GM23338 (cell line): ENCODE measurements at regions not wholly inside any gene's neighbourhood (a gene's known extent, or its start where the extent isn't known, plus 50 kb on each side); places are given as distances from the start of the nearest gene placed in this dataset.

Source experiments
- ATAC-seq: fragments of 200-7000 bp; cut with Tn5 transposase; 3 replicates; pipeline ENCODE4 v1.9.1; 2020
- DNase-seq: peaks from one replicate; pipeline ENCODE4 v3.0.0-alpha.2; 2015; ENCODE audit warnings: low spot score
- H2AFZ ChIP-seq: fragments of 200-600 bp; sonication (generic); 2 replicates; pipeline ENCODE4 v1.8.0; 2016; ENCODE audit warnings: antibody characterized with exemption, mild to moderate bottlenecking, moderate library complexity
- H3F3A ChIP-seq: fragments of 200-600 bp; sonication (generic); replicated peaks from 2 replicates; pipeline ENCODE4 v1.8.0; 2017; ENCODE audit warnings: antibody characterized with exemption, mixed run types, low read depth
- H3K27ac ChIP-seq: fragments of 200-600 bp; sonication (generic); 2 replicates; pipeline ENCODE4 v1.6.1; 2016; ENCODE audit warnings: low read depth
- H3K27me3 ChIP-seq: fragments of 200-600 bp; sonication (generic); 2 replicates; pipeline ENCODE4 v1.8.0; 2016; ENCODE audit warnings: mild to moderate bottlenecking, mixed run types, moderate library complexity; ENCODE audit not compliant: insufficient read depth
- H3K36me3 ChIP-seq: fragments of 200-600 bp; sonication (generic); 2 replicates; pipeline ENCODE4 v1.8.0; 2016; ENCODE audit warnings: mild to moderate bottlenecking; ENCODE audit not compliant: insufficient read depth
- H3K4me1 ChIP-seq: fragments of 200-600 bp; sonication (generic); 2 replicates; pipeline ENCODE4 v1.8.0; 2016; ENCODE audit warnings: mild to moderate bottlenecking, moderate library complexity; ENCODE audit not compliant: insufficient read depth
- H3K4me2 ChIP-seq: fragments of 200-600 bp; sonication (generic); 2 replicates; pipeline ENCODE4 v1.7.1; 2017; ENCODE audit warnings: mixed run types
- H3K4me3 ChIP-seq: fragments of 200-600 bp; sonication (generic); 2 replicates; pipeline ENCODE4 v1.6.1; 2016; ENCODE audit warnings: mixed run types
- H3K79me2 ChIP-seq: fragments of 200-600 bp; sonication (generic); replicated peaks from 2 replicates; pipeline ENCODE4 v1.8.0; 2017; ENCODE audit warnings: mild to moderate bottlenecking; ENCODE audit not compliant: insufficient read depth
- H3K9me2 ChIP-seq: fragments of 200-600 bp; sonication (generic); 2 replicates; pipeline ENCODE4 v1.8.0; 2017; ENCODE audit not compliant: insufficient read depth
- H4K20me1 ChIP-seq: fragments of 200-600 bp; sonication (generic); replicated peaks from 2 replicates; pipeline ENCODE4 v1.8.0; 2017; ENCODE audit warnings: mild to moderate bottlenecking; ENCODE audit not compliant: insufficient read depth
- H3K27ac Mint-ChIP-seq: 2 replicates; pipeline ENCODE4 v1.8.0; 2020; ENCODE audit warnings: inconsistent platforms, mild to moderate bottlenecking, moderate library complexity, mixed read lengths
- H3K27me3 Mint-ChIP-seq: 3 replicates; pipeline ENCODE4 v1.8.0; 2022; ENCODE audit warnings: low read depth, mild to moderate bottlenecking, moderate library complexity, mixed read lengths, inconsistent platforms; ENCODE audit not compliant: insufficient read depth, poor library complexity
- H3K36me3 Mint-ChIP-seq: 3 replicates; pipeline ENCODE4 v1.8.0; 2021; ENCODE audit warnings: low read depth, mild to moderate bottlenecking, inconsistent platforms, moderate library complexity, mixed read lengths
- H3K4me1 Mint-ChIP-seq: 3 replicates; pipeline ENCODE4 v1.8.0; 2020; ENCODE audit warnings: mild to moderate bottlenecking, inconsistent platforms, mixed read lengths
- H3K4me3 Mint-ChIP-seq: 3 replicates; pipeline ENCODE4 v1.8.0; 2021; ENCODE audit warnings: moderate library complexity, mild to moderate bottlenecking, inconsistent platforms, mixed read lengths
- H3K9me3 Mint-ChIP-seq: 3 replicates; pipeline ENCODE4 v1.8.0; 2020; ENCODE audit warnings: moderate library complexity, mild to moderate bottlenecking, inconsistent platforms, mixed read lengths
- CREB1 ChIP-seq: fragments of 250-450 bp; sonication (Bioruptor Pico); IDR thresholded peaks from 2 replicates; pipeline ENCODE4 v1.5.0; 2020; ENCODE audit warnings: low read depth, mild to moderate bottlenecking, moderate library complexity
- EZH2 ChIP-seq: fragments of 200-600 bp; sonication (generic); IDR thresholded peaks from one replicate; pipeline ENCODE4 v1.8.0; 2017; ENCODE audit warnings: antibody characterized with exemption, mild to moderate bottlenecking, low read depth; ENCODE audit not compliant: unreplicated experiment
- EZH2phosphoT487 ChIP-seq: fragments of 200-600 bp; sonication (generic); IDR thresholded peaks from one replicate; pipeline ENCODE4 v1.8.1; 2018; ENCODE audit warnings: antibody characterized with exemption; ENCODE audit not compliant: unreplicated experiment
- JUNB ChIP-seq: IDR thresholded peaks from one replicate; pipeline ENCODE4 v1.6.1; 2016; ENCODE audit warnings: antibody characterized with exemption; ENCODE audit not compliant: unreplicated experiment
- NANOG ChIP-seq: IDR thresholded peaks from 2 replicates; pipeline ENCODE4 v1.6.1; 2016; ENCODE audit warnings: antibody characterized with exemption, borderline replicate concordance
- POLR2AphosphoS5 ChIP-seq: IDR thresholded peaks from 2 replicates; pipeline ENCODE4 v1.6.1; 2016; ENCODE audit warnings: antibody characterized with exemption, low read depth
- STAT1 ChIP-seq: IDR thresholded peaks from one replicate; pipeline ENCODE4 v1.6.1; 2016; ENCODE audit warnings: antibody characterized with exemption; ENCODE audit not compliant: unreplicated experiment
- ZNF114 ChIP-seq: fragments of 250-450 bp; sonication (Bioruptor Pico); IDR thresholded peaks from 2 replicates; pipeline ENCODE4 v1.5.0; 2020; ENCODE audit warnings: mild to moderate bottlenecking, moderate library complexity
- ZNF331 ChIP-seq: fragments of 250-450 bp; sonication (Bioruptor Pico); IDR thresholded peaks from 2 replicates; pipeline ENCODE4 v1.5.0; 2020; ENCODE audit warnings: low read depth, mild to moderate bottlenecking, moderate library complexity
- TF ChIP-seq, protein P1 (sequence below): IDR thresholded peaks from 2 replicates; pipeline ENCODE4 v1.6.1; 2016; ENCODE audit warnings: antibody characterized with exemption
- TF ChIP-seq, protein P2 (sequence below): IDR thresholded peaks from one replicate; pipeline ENCODE4 v1.6.1; 2018; ENCODE audit warnings: antibody characterized with exemption; ENCODE audit not compliant: unreplicated experiment
- TF ChIP-seq, protein P3 (sequence below), 2 experiments: fragments of 200-600 bp in 1 of 2; sonication (generic) in 1 of 2; conservative IDR thresholded peaks; 2 replicates each; pipeline versions ENCODE4 v1.5.1 to v1.6.1; 2016 to 2017; ENCODE audit warnings: antibody characterized with exemption in 2 of 2, low read depth in 2 of 2, mild to moderate bottlenecking in 2 of 2, moderate library complexity in 1 of 2
- TF ChIP-seq, protein P4 (sequence below): fragments of 250-450 bp; sonication (Bioruptor Pico); IDR thresholded peaks from 2 replicates; pipeline ENCODE4 v1.5.0; 2020; ENCODE audit warnings: mild to moderate bottlenecking, moderate library complexity

DNA sequence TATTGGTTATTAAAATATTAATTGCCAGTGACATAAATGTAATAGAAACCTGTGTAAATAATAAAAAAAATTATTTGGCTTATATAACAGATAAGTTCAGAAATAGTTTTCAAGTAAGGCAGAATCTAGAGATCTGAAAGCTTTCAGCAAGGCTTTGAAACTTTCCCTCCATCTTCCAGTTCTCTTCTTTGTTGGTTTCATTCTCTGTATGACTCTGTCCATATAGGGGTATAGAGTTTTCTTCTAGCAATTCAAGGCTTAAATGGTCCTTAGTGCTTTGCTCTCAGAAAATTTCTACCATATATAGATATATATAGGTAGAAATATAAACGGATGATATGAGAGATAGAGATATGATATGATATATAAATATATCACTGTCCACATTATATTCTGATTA is 160.5 kb upstream of the GABRA2 start:
- Histone ChIP-seq H3K4me2 (no peak overlapping the region), H3K27me3 (no peaks in the 10 kb centered on the region), H3K4me3 (no peak overlapping the region), H2AFZ (no peak overlapping the region), H3K36me3 (no peaks in the 10 kb centered on the region), H3K79me2 (no peaks in the 10 kb centered on the region), H3K9me2 (no peaks in the 10 kb centered on the region), H3F3A (no peaks in the 10 kb centered on the region), H4K20me1 (no peaks in the 10 kb centered on the region), H3K4me1 (peaks cover 5% of the 10 kb centered on the region; the same call in 1 of the 2 replicates), H3K27ac (no peak overlapping the region)
- TF ChIP-seq, protein P1, sequence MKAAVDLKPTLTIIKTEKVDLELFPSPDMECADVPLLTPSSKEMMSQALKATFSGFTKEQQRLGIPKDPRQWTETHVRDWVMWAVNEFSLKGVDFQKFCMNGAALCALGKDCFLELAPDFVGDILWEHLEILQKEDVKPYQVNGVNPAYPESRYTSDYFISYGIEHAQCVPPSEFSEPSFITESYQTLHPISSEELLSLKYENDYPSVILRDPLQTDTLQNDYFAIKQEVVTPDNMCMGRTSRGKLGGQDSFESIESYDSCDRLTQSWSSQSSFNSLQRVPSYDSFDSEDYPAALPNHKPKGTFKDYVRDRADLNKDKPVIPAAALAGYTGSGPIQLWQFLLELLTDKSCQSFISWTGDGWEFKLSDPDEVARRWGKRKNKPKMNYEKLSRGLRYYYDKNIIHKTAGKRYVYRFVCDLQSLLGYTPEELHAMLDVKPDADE = no peak
- TF ChIP-seq JUNB (no peak), EZH2 (no peak), STAT1 (no peak), CREB1 (no peak), ZNF114 (CRISPR knock-in tag) (no peak), ZNF331 (CRISPR knock-in tag) (no peak), POLR2AphosphoS5 (no peak), EZH2phosphoT487 (no peak), NANOG (no peak)
- TF ChIP-seq, protein P2, sequence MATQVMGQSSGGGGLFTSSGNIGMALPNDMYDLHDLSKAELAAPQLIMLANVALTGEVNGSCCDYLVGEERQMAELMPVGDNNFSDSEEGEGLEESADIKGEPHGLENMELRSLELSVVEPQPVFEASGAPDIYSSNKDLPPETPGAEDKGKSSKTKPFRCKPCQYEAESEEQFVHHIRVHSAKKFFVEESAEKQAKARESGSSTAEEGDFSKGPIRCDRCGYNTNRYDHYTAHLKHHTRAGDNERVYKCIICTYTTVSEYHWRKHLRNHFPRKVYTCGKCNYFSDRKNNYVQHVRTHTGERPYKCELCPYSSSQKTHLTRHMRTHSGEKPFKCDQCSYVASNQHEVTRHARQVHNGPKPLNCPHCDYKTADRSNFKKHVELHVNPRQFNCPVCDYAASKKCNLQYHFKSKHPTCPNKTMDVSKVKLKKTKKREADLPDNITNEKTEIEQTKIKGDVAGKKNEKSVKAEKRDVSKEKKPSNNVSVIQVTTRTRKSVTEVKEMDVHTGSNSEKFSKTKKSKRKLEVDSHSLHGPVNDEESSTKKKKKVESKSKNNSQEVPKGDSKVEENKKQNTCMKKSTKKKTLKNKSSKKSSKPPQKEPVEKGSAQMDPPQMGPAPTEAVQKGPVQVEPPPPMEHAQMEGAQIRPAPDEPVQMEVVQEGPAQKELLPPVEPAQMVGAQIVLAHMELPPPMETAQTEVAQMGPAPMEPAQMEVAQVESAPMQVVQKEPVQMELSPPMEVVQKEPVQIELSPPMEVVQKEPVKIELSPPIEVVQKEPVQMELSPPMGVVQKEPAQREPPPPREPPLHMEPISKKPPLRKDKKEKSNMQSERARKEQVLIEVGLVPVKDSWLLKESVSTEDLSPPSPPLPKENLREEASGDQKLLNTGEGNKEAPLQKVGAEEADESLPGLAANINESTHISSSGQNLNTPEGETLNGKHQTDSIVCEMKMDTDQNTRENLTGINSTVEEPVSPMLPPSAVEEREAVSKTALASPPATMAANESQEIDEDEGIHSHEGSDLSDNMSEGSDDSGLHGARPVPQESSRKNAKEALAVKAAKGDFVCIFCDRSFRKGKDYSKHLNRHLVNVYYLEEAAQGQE = no peak
- TF ChIP-seq, protein P3, sequence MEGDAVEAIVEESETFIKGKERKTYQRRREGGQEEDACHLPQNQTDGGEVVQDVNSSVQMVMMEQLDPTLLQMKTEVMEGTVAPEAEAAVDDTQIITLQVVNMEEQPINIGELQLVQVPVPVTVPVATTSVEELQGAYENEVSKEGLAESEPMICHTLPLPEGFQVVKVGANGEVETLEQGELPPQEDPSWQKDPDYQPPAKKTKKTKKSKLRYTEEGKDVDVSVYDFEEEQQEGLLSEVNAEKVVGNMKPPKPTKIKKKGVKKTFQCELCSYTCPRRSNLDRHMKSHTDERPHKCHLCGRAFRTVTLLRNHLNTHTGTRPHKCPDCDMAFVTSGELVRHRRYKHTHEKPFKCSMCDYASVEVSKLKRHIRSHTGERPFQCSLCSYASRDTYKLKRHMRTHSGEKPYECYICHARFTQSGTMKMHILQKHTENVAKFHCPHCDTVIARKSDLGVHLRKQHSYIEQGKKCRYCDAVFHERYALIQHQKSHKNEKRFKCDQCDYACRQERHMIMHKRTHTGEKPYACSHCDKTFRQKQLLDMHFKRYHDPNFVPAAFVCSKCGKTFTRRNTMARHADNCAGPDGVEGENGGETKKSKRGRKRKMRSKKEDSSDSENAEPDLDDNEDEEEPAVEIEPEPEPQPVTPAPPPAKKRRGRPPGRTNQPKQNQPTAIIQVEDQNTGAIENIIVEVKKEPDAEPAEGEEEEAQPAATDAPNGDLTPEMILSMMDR (conservative IDR thresholded peaks at IDR 0.05; ENCODE audit: low read depth in 2 of 2) = no peak
- TF ChIP-seq, protein P4, sequence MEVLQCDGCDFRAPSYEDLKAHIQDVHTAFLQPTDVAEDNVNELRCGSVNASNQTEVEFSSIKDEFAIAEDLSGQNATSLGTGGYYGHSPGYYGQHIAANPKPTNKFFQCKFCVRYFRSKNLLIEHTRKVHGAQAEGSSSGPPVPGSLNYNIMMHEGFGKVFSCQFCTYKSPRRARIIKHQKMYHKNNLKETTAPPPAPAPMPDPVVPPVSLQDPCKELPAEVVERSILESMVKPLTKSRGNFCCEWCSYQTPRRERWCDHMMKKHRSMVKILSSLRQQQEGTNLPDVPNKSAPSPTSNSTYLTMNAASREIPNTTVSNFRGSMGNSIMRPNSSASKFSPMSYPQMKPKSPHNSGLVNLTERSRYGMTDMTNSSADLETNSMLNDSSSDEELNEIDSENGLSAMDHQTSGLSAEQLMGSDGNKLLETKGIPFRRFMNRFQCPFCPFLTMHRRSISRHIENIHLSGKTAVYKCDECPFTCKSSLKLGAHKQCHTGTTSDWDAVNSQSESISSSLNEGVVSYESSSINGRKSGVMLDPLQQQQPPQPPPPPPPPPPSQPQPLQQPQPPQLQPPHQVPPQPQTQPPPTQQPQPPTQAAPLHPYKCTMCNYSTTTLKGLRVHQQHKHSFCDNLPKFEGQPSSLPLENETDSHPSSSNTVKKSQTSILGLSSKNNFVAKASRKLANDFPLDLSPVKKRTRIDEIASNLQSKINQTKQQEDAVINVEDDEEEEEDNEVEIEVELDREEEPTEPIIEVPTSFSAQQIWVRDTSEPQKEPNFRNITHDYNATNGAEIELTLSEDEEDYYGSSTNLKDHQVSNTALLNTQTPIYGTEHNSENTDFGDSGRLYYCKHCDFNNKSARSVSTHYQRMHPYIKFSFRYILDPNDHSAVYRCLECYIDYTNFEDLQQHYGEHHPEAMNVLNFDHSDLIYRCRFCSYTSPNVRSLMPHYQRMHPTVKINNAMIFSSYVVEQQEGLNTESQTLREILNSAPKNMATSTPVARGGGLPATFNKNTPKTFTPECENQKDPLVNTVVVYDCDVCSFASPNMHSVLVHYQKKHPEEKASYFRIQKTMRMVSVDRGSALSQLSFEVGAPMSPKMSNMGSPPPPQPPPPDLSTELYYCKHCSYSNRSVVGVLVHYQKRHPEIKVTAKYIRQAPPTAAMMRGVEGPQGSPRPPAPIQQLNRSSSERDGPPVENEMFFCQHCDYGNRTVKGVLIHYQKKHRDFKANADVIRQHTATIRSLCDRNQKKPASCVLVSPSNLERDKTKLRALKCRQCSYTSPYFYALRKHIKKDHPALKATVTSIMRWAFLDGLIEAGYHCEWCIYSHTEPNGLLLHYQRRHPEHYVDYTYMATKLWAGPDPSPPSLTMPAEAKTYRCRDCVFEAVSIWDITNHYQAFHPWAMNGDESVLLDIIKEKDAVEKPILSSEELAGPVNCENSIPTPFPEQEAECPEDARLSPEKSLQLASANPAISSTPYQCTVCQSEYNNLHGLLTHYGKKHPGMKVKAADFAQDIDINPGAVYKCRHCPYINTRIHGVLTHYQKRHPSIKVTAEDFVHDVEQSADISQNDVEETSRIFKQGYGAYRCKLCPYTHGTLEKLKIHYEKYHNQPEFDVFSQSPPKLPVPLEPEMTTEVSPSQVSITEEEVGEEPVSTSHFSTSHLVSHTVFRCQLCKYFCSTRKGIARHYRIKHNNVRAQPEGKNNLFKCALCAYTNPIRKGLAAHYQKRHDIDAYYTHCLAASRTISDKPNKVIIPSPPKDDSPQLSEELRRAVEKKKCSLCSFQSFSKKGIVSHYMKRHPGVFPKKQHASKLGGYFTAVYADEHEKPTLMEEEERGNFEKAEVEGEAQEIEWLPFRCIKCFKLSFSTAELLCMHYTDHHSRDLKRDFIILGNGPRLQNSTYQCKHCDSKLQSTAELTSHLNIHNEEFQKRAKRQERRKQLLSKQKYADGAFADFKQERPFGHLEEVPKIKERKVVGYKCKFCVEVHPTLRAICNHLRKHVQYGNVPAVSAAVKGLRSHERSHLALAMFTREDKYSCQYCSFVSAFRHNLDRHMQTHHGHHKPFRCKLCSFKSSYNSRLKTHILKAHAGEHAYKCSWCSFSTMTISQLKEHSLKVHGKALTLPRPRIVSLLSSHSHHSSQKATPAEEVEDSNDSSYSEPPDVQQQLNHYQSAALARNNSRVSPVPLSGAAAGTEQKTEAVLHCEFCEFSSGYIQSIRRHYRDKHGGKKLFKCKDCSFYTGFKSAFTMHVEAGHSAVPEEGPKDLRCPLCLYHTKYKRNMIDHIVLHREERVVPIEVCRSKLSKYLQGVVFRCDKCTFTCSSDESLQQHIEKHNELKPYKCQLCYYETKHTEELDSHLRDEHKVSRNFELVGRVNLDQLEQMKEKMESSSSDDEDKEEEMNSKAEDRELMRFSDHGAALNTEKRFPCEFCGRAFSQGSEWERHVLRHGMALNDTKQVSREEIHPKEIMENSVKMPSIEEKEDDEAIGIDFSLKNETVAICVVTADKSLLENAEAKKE (CRISPR knock-in tag) = no peak
- no peak overlapping the region for H3K27ac Mint-ChIP-seq
- ATAC-seq (no peak), DNase-seq (no peak)
- peaks cover 71% of the 10 kb centered on the region for H3K9me3 Mint-ChIP-seq
- no peaks in the 10 kb centered on the region for H3K4me1 Mint-ChIP-seq
- no peaks in the 10 kb centered on the region for H3K27me3 Mint-ChIP-seq
- peaks cover 3% of the 10 kb centered on the region; the same call in 1 of the 3 replicates for H3K36me3 Mint-ChIP-seq
- H3K4me3 Mint-ChIP-seq = no peak overlapping the region
